ENCODE measurements at regions not wholly inside any gene's neighbourhood (a gene's known extent, or its start where the extent isn't known, plus 50 kb on each side); places are given as distances from the start of the nearest gene placed in this dataset.
"Not testable (repeated sequence)": the region's sequence is repeated elsewhere in the genome, so short reads cannot be mapped to it uniquely, and the experiment has no call there.

DNA sequence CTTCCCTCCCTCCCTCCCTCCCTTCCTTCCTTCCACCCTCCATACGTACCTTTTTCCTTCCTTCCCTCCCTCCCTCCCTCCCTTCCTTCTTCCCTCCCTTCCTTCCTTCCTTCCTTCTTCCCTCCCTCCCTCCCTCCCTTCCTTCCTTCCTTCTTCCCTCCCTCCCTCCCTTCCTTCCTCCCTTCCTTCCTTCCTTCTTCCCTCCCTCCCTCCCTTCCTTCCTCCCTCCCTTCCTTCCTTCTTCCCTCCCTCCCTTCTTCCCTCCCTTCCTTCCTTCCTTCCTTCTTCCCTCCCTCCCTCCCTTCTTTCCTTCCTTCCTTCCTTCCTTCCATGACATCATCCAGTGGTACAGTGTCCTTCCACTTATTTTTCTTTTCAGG lies 394.9 kb upstream of the KCNMB2 start:
- DNase-seq: not testable (repeated sequence)

DNA sequence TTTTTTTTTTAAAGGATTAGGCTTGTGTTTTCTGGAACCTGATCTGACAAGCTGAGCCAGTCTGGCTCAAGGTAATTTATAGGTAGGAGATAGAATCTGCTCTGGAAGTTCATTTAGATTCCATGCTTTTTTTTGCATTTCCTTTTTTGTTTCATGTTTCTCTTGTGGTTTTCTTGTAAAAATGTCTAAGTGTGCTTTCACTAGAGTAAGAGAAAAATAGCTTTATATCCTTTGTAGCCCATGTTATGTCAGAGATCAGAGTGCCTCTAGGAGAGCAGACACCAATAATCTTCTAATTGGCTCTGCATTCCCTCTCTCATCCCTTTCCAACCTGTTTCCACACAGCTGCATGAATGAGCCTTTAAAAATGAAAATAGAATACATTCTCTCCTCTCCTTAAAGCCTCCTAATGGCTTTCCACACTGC lies 389.8 kb upstream of the KCNMB2 start:
- DNase-seq: no peak

DNA sequence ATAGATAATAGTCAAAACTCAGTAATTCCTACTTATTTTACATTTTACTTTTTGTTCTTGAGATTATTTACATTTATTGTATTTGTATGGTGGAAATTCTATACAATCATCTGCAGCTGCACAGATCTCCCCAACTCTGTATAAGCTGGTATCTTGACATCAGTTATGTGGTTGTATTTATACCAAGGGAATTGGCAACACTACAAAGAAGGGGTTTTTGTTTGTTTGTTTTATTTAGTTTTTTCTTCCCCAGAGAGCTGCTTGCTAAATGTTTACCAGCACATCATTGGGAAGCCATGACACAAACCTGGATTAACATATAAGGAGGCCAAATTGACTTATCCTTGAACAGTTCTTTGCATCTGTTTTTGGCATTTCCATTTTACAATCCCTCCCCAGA lies 389.2 kb upstream of the KCNMB2 start:
- no peak for DNase-seq

DNA sequence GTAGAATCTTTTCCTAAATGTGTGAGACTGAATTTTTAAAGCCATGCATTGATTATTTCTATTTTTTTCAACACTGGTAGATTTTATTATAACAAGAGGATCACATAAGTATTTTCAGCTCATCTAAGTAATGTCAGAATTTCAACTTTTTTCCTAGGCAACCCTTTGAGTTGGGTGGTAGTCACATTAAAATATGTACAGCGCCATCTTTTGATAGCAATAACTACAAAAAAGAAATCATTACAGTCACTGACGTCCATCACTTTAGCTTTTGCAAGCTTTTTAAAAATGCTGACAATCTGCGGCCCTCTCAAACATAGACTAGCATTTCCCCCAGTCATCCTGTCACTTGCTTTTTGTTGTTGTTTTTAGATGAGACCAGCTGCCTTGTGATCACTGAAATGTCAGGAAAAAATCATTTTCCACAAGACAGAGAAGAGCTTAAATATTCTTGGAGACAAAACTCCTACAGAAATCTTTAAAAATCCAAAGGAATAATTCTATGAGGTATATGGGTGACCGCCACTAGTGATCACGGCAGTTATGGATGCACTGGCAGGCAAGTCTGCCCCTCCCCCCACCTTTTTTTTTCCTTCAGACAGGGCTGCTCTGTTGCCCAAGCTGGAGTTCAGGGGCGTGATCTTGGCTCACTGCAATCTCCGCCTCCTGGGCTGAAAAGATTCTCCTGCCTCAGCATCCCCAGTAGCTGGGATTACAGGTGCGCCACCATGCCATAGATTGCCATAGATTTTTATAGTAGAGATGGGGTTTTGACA lies 384.0 kb upstream of the KCNMB2 start:
- DNase-seq: peak; percentile 15

DNA sequence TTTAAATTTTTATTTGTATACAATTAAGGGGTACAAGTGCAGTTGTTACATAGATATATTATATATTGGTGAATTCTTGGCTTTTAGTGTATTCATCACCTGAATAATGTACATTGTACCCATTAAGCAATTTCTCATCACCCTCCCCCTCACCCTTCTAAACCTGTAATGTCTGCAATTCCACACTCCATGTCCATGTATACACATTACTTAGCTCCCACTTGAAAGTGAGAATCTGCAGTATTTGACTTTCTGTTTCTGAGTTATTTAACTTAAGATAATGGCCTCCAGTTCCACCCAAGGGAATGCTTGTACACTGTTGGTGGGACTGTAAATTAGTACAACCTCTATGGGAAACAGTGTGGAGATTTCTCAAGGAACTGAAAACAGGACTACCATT lies 383.2 kb upstream of the KCNMB2 start:
- DNase-seq: no peak

DNA sequence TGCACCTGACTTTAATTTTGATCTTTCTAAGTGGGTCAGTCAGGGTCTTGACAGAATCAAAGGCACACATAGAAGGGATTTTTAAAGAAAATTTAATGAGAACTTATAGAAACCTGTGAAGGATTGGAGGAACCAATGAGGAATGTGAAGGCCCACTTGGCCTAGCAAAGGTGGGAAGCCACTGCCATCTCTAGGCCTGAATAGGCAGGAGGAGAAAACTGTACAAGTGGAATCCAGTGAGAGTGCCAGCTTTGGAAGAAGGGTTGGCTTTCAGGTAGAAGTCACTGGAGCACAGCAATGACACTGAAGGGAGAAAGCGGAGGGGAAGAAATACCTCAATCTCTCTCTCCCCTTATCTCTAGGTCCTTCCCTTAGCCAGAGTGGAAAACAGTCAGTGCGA lies 380.7 kb upstream of the KCNMB2 start:
- no peak for DNase-seq

DNA sequence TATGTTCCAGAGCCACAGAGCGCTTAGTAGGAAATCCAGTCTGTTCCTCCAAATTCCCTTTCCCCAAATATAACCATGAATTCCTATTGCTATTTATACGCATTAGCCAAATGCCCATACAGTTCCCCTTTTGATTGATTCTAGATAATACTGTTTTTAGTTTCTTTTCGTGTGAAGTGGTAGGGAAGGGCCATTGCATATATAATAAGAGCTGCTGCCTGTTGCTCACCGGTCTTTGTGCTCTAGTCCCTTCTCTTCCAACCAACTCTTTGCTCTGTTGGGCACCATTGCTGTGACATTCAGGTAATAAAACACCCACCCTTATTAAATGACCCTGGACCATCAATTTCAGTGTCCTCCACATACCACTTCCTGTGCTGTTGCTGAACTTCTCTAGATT lies 379.9 kb upstream of the KCNMB2 start:
- no peak for DNase-seq

DNA sequence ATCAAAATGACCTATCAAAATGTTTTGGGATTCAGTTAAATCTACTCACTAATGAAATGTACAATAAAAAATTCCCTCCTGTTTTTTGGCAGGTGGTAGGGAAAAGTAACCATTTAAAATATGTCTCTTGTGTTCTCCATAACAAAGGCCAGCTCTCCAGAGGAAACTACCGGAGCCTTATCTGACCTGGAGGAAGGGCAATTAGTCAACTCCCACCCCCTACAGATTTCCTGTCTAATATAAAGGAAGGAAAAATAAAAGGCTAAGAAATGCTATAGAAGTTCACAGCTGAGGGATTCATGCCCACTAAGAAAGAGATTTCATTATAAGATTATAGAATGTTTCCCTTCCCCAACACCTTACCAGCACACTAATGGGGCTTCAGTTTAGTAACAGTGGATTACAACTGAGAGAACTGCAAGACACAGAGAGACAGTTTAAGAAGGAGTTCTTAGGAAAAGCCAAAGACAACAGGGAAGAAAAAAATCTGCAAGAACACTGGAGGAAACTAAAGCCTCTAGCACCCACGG lies 376.5 kb upstream of the KCNMB2 start:
- DNase-seq: no peak

DNA sequence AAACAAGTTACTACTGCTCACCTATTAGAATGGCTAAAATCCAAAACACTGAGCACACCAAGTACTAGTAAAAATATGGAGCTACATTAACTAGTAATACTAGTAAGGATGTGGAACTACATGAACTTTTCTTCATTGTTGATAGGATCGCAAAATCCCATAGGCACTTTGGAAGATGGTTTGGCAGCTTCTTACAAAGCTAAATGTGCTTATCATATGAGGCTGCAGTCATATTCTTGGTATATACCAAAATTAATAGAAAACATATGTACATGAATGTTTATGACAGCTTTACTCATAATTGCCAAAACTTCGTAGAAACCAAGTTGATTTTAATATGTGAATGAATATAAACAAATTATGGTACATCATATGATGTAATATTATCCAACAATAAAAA lies 366.8 kb upstream of the KCNMB2 start:
- peak; percentile 30 for DNase-seq

DNA sequence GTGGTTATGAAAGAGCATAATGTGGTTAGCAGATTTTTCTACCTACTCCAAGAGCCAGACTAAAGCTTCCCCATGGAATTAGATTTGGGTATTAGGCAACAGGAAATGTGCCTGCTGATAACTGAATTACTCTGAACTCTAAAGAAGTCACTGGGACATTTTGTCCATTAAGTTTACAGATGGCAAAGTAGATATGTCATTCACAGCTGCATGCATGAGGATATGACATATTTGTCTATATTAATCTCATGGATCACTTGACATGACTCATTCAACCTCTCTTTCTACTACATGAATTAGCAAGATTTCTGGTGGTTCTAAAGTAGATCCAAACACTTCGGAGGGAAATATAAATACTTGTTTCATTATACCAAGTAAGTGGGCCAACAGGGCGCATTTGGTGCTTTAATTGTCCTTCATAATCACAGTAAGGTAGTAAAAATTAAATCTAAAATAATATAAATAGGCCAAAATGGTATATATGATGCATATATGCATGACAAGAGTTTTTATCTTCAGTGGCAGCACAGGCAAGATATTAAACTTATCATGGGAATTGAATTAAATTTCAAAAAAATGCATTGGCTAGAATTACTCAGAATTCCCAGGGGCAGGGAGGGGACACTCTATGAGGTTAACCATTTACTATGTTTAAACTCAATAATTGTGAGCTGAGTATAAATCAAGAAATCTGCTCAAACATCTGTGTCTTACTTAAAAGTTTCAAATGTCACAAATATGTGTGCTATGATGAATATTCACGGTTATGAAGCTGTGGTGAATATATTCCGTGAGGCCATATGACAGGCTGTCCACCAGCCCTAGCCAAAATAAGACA lies 365.3 kb upstream of the KCNMB2 start:
- peak; percentile 96 for DNase-seq

DNA sequence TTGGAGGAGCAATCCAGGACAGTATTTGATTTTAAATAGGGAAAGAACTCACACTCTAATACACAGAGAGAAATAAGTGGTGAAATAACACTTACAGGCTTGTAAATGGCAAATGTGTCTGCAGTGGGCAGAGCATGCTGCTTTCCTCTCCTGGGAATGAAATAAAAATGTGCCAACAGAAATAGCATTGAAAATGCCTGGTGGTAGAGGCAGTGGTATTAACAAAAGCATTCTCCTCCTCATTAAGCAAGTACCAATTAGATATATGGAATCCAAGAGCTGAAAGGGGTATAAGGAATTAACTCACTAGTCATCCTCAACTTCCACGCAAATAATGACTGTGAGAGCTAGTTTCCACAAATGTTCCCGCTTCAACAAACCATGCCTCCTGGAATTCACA lies 364.1 kb upstream of the KCNMB2 start:
- no peak for DNase-seq

DNA sequence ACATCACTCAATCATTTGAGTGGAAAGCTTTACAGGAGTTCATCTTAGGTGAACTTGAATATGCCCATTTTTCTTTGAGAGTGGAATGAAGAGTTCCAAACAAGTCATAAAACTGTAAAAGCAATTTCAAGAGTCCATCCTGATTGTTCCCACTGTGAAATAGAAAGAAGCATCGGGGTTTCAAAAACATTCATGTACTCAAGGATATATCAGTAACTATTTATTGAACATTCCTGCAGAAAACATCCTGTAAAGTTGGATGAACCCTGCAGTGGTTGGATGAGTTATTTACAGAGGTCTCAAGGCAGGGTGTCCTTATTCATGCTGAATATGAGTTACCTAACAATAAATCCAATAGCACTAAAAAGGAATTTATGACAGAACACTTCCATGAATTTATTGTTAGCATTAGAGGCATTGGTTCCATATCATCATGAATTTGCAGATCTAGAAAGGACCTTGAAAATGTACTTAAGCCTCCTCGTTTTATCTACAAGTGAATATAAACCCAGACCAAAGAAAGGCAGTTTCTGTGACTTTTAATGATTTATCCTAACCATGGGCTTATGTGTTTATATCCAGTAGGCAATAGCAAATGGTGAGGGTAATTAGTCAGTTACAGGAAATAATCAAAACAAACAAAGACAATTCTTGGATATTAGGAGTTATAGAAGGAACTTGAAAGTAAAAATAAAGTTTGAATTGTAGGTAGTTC lies 361.9 kb upstream of the KCNMB2 start:
- DNase-seq: no peak

DNA sequence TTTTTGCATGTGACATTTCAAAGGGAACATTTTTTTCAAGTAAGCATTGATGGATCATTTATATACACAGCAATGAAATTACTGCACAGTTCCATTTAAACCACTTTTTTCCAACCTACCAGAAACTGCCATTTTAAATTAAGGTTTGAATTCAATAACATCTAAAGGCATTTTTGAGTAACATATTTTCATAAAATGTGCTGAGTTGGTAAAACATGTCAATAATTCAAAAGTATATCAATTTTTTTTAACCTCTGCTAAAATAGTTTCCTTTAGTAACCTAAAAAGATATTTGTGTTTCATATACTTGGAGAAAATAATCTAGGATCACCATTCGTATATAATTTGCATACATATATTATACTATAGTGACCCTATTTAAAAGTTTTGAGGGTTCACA lies 355.1 kb upstream of the KCNMB2 start:
- DNase-seq: no peak

DNA sequence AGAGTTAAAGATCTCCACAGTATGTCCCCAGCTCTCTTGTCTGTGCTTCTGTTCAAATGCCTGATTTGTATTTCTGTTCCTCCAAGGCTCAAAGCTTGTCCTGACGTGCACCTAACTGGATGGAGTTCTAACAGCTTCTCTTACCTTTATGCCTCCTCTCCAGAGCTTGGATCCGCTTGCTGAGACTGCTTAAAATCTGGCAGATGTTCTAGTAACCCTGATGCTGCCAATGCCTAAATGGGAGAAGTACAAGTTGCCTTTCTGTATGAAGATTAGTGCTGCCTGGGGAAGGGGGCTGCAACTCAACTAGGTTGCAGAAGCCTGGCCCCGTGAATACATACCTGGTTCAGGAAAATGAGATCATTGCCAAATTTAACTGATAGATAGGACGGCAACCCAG lies 354.5 kb upstream of the KCNMB2 start:
- DNase-seq: no peak

DNA sequence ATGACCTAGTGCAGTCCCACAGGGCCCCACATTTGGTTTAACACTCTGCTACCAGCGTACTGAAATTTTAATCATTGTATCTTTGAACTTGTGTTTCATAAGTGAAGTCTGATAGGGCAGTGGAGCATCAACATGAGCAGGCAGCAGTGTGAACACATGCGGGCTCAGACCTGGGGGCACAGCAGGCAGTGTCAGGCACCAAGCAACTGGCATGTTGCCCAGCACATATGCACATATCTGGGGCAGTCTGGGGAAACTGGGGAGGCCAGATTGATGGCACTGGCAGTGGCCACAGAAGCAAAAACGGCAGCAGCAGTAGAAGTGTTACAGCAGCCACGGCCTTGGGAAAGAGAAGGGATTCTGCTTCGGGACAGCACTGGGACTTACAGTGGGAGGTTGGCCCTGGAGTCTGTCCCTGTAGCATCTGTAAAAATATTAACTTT lies 353.9 kb upstream of the KCNMB2 start:
- DNase-seq: no peak

DNA sequence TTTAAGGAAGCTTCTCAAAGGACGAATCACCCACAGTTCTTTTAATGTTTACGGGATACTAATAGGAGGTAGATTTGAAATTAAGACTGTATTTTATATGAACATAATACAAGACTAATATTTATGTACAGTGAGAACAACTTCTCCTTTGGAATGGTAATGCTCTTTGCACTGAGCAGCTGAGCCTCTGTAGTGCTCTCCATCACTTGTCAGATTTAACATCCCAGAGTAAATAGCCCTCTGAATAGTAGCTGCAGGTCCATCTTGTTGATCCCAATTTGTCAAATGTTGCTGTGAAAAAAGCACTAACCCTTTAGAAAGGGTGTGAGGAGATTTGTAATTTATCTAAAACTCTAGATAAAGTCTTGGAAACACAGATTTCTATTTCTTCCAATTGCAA lies 351.4 kb upstream of the KCNMB2 start:
- DNase-seq: no peak

DNA sequence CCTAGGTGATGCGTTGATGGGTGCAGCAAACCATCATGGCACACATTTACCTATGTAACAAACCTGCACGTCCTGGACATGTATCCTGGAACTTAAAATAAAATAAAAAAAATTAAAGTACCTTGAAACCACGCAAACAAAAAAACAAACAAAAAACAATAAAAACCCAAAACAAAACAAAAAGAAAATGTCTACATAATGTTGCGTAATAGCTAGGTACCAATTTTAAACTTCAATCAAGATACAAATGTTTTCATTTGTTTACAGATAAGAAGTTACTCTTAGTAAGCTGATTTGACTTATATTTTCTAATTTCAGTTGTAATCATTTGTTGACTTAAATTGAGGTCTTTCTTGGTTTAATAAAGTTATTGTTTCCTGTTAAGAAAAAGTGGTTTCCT lies 349.6 kb upstream of the KCNMB2 start:
- DNase-seq: no peak

DNA sequence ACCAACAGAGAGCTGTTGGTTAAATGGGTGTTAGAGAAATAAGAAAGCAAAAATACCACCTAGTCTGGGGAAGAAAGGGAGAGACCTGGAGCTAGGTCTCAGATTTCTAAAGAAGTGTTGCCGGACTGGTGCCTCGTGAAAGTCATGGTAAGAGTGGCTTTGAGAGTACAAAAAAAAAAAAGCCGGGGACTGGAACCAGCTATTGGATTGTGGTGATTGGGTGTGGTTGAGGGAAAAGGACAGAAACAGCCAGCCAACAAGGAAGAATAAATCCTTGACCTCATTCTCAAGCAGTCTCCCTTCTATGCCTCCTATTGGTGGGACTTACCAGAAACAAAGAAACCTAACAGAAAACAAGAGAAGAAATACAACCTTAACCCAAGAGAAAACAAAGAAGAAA lies 346.4 kb upstream of the KCNMB2 start:
- no peak for DNase-seq

DNA sequence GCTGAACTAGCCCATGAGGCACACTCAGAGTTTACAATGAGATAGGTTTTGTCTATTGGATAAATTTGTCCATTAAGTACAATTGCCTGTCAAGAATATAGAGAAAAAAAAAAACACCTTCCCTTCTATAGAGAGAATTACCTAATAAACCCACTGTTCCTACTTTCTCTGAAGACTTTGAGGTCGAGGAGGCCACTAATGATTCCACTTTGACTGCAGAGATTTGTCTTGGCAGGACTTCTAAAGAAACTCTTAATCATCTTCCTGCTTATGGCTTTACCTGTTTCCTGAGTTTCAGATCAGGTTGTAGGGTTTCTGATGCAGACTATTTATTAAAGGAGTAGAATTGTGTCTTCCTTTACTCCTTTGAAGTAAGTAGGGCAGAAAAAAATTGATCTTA lies 342.4 kb upstream of the KCNMB2 start:
- no peak for DNase-seq

DNA sequence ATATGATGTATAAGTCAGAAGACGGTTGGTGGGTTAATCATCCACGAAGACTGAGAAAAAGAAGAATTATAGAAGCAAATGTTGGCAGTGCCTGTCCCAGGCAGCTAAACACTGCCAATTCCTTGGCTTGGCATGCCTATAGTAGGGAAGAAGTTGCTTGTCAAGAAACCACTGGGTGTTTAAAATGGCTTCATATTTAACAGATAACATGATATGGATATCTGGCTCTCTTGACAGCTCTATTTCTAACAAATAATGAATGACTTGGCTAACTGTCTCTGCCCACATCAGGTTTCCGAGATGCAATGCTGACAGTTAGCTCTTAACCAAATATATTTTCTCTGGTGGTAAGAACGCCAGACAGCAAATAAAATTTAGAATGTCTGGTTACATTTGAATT lies 341.7 kb upstream of the KCNMB2 start:
- no peak for DNase-seq

DNA sequence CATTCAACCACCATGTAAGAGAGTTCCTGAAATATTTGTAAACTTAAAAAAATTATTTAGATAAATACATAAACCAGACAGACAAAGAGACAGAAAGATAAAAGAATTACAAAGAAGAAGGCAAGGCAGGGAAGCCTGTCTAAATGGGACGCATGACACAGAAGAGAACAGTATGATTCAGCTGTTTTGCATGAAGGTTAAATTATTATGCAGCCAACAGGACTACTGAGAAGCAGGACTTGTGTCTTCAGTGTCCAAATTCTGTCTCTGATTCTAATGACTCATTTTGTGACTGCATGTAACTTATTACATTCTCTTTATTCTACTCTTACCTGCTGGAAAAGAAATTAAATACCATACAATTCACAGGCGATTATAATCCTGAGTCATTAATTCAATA lies 340.4 kb upstream of the KCNMB2 start:
- peak; percentile 62 for DNase-seq

DNA sequence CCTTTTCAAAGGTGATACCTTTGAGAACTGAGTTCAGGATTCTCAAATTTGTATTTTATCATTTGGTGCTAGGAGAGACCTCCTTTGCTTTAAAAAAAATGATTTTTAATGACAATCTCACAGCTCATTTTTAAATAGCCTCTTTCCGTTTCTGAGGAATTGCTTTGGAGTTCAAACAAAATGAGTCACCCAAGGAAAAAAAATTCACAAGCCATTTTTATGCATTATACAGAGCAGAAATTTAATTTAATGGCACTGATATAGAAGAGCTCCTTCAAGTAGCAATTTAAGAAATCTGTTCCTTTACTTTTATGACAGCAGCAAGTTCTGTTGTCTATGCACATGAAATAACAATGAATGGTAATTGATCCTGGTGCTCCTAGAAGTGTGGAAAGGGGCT lies 337.9 kb upstream of the KCNMB2 start:
- DNase-seq: peak; percentile 59

DNA sequence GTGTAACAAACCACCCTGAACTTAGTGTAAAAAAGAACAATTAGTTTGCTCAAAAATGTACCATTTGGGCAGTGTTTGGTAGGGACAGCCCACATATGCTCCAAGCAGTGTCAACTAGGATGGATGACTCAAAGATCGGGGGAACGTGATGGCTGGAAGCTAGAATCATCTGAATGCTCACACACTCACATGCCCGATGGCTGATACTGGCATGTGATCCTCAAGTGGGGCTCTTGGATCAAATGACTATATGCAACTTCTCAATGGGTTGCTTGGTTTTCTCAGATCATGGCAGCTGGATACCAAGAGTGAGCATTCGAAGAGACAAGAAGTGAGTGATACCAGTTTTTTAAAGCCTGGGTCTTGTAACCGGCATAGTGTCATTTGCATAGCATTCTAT lies 335.9 kb upstream of the KCNMB2 start:
- no peak for DNase-seq

DNA sequence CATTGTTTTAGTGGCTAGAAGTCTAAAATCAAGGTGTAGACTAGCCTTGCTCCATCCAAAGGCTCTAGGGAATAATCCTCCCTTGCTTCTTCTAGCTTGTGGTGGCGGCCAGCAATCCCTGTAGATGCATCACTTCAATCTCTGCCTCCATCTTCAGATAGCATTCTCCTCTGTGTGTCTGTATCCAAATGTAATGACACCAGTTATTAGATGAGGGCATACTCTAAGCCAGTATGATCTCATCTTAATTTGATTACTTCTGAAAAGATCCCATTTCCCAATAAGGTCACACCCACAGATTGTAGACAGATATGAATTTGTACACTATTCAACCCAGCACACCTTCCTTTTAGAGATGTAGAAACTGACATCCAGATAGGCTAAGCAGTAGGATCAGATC lies 334.5 kb upstream of the KCNMB2 start:
- no peak for DNase-seq

All from HCEC 1CT (cell line).